Endothelial cell of umbilical vein (primary cell): ENCODE measurements at regions not wholly inside any gene's neighbourhood (a gene's known extent, or its start where the extent isn't known, plus 50 kb on each side); places are given as distances from the start of the nearest gene placed in this dataset.

ENCODE experiments used
- BruUV-seq: library from RNA; stranded (reverse); fragments of 400-500 nt; replicated peaks from 2 replicates; lab custom pipeline; 2021; lab: Mats Ljungman, UMichigan
- CTCF ChIA-PET: fragments of 300-600, 350-600 bp; sonication (Branson Sonifier 250); formaldehyde crosslinking; loops from one replicate; lab custom pipeline; 2021; ENCODE audit warnings: antibody characterized with exemption, inconsistent platforms; lab: Charles Lee
- POLR2A ChIA-PET: fragments of 300-600, 350-600 bp; sonication (Branson Sonifier 250); formaldehyde crosslinking; loops from one replicate; lab custom pipeline; 2021; ENCODE audit warnings: antibody characterized with exemption, inconsistent platforms; lab: Charles Lee
- DNase-seq: peaks from one replicate; pipeline ENCODE4 v3.0.0-alpha.2; 2011; ENCODE audit warnings: low read depth, low spot score
- FAIRE-seq: peaks from 2 replicates; lab custom pipeline; 2011; peaks lifted over from hg19 to GRCh38; lab: Jason Lieb, UNC
- H2AFZ ChIP-seq: 2 replicates; pipeline ENCODE4 v1.6.0; 2012; ENCODE audit warnings: low read depth, low read length, control low read depth, inconsistent platforms
- H3K27ac ChIP-seq: 2 replicates; pipeline ENCODE4 v1.5.1; 2011; ENCODE audit warnings: low read depth, mild to moderate bottlenecking, control low read depth, low read length, moderate library complexity; ENCODE audit not compliant: insufficient read depth
- H3K27me3 ChIP-seq, 2 experiments: 2 replicates each; pipeline versions ENCODE4 v1.6.0 to v1.6.1; 2011; ENCODE audit warnings: low read length in 2 of 2, mixed read lengths in 1 of 2; ENCODE audit not compliant: control insufficient read depth in 2 of 2, insufficient read depth in 2 of 2
- H3K36me3 ChIP-seq, 2 experiments: 2 replicates in 1 of 2; 3 replicates in 1 of 2; pipeline ENCODE4 v1.5.1; 2011; ENCODE audit warnings: low read length in 2 of 2, mild to moderate bottlenecking in 1 of 2, moderate library complexity in 1 of 2; ENCODE audit not compliant: control insufficient read depth in 2 of 2, insufficient read depth in 2 of 2; ENCODE audit errors: extremely low read depth in 1 of 2
- H3K4me1 ChIP-seq: 3 replicates; pipeline ENCODE4 v1.5.1; 2011; ENCODE audit warnings: mild to moderate bottlenecking, low read length; ENCODE audit not compliant: control insufficient read depth, insufficient read depth; ENCODE audit errors: extremely low read depth
- H3K4me2 ChIP-seq: 2 replicates; pipeline ENCODE4 v1.6.1; 2011; ENCODE audit warnings: low read length, control low read depth, mixed read lengths; ENCODE audit not compliant: insufficient read depth
- H3K4me3 ChIP-seq, 3 experiments: fragments of 200-600 bp in 1 of 3; sonication (generic), shearing (Covaris generic) in 1 of 3; replicated peaks in 1 of 3; 2 replicates each; pipeline ENCODE4 v1.5.1; 2011 to 2016; ENCODE audit warnings: control low read depth in 3 of 3, low read length in 3 of 3, mild to moderate bottlenecking in 2 of 3, inconsistent platforms in 1 of 3, low read depth in 1 of 3, moderate library complexity in 1 of 3; ENCODE audit not compliant: insufficient read depth in 1 of 3
- H3K79me2 ChIP-seq: 2 replicates; pipeline ENCODE4 v1.6.0; 2012; ENCODE audit warnings: low read length, inconsistent platforms; ENCODE audit not compliant: control insufficient read depth, insufficient read depth
- H3K9ac ChIP-seq: replicated peaks from 2 replicates; pipeline ENCODE3; 2011; ENCODE audit warnings: low read length, control low read depth; ENCODE audit not compliant: insufficient read depth; ENCODE audit errors: extremely low read depth
- H3K9me1 ChIP-seq: replicated peaks from 3 replicates; pipeline ENCODE4 v1.6.0; 2011; ENCODE audit warnings: mild to moderate bottlenecking, low read length; ENCODE audit not compliant: control insufficient read depth, insufficient read depth; ENCODE audit errors: extremely low read depth
- H3K9me3 ChIP-seq: replicated peaks from 2 replicates; pipeline ENCODE4 v1.5.1; 2012; ENCODE audit warnings: low read length, inconsistent platforms; ENCODE audit not compliant: control insufficient read depth, insufficient read depth
- H4K20me1 ChIP-seq: replicated peaks from 2 replicates; pipeline ENCODE3; 2011; ENCODE audit warnings: mild to moderate bottlenecking, low read length; ENCODE audit not compliant: control insufficient read depth, insufficient read depth; ENCODE audit errors: extremely low read depth
- EZH2 ChIP-seq: IDR thresholded peaks from 2 replicates; pipeline ENCODE4 v1.6.1; 2012; ENCODE audit warnings: borderline replicate concordance, low read depth, mild to moderate bottlenecking, moderate library complexity, low read length, inconsistent platforms; ENCODE audit not compliant: severe bottlenecking
- FOS ChIP-seq: IDR thresholded peaks from 2 replicates; pipeline ENCODE4 v1.6.1; 2011; ENCODE audit warnings: mild to moderate bottlenecking, low read length, moderate library complexity, borderline replicate concordance; ENCODE audit not compliant: insufficient read depth
- GATA2 ChIP-seq: IDR thresholded peaks from 2 replicates; pipeline ENCODE4 v1.7.0; 2011; ENCODE audit warnings: low read depth, mild to moderate bottlenecking, moderate library complexity, mixed read lengths, low read length; ENCODE audit not compliant: insufficient read length, insufficient read depth
- JUN ChIP-seq: IDR thresholded peaks from 2 replicates; pipeline ENCODE4 v1.6.1; 2011; ENCODE audit warnings: borderline replicate concordance, low read depth; ENCODE audit not compliant: insufficient read length, insufficient read depth
- MYC ChIP-seq: IDR thresholded peaks from one replicate; pipeline ENCODE4 v1.6.1; 2011; ENCODE audit warnings: mild to moderate bottlenecking, low read depth, low read length
- POLR2A ChIP-seq: IDR thresholded peaks from 2 replicates; pipeline ENCODE4 v1.6.1; 2012; ENCODE audit warnings: low read depth, mild to moderate bottlenecking, control low read depth, low read length
- POLR2AphosphoS5 ChIP-seq: IDR thresholded peaks from 2 replicates; pipeline ENCODE4 v1.6.1; 2012; ENCODE audit warnings: low read depth, mild to moderate bottlenecking, control low read depth, low read length, moderate library complexity; ENCODE audit not compliant: insufficient read depth
- dilution Hi-C: fragments of 300-500 bp; cut with MboI; formaldehyde crosslinking; loops from one replicate; pipeline ENCODE4 v1.15.0; 2019; ENCODE audit warnings: low sequenced_read_pairs; ENCODE audit not compliant: extremely low pct_ligation_motif_present
- intact Hi-C: fragments of 100-400 bp; cut with micrococcal nuclease; formaldehyde crosslinking; loops from one replicate; pipeline ENCODE4 v1.10.0; 2022
- TF ChIP-seq, protein P1 (sequence below), 2 donors: IDR thresholded peaks; 1 replicate in 1 of 2; 2 replicates in 1 of 2; pipeline ENCODE4 v1.5.1; 2011; ENCODE audit warnings: low read length in 2 of 2, mild to moderate bottlenecking in 2 of 2, moderate library complexity in 2 of 2, control low read depth in 1 of 2, inconsistent platforms in 1 of 2, low read depth in 1 of 2; ENCODE audit not compliant: insufficient read depth in 1 of 2; ENCODE audit errors: extremely low read depth in 1 of 2
- TF ChIP-seq, protein P2 (sequence below): IDR thresholded peaks from 2 replicates; pipeline ENCODE4 v1.6.1; 2011; ENCODE audit not compliant: insufficient read depth, insufficient read length

GRCh38 chr6:33905071-33905609 is 101.3 kb upstream of the MLN start:
- no peaks in the 10 kb centered on the region for H3K4me1 ChIP-seq
- H3K4me3 ChIP-seq = no peak overlapping the region
- no peaks in the 10 kb centered on the region for H3K79me2 ChIP-seq
- FAIRE-seq = no peak
- no peak for DNase-seq
- CTCF ChIA-PET = interaction anchor here (0.8 kb wide), 1 partner anchor 10 kb away, joined by 3 read pairs; no protein-coding TSS in a partner anchor
- POLR2A ChIA-PET = no interaction called here
- no peaks in the 10 kb centered on the region for H3K9me3 ChIP-seq
- no peak overlapping the region for H3K9ac ChIP-seq
- H4K20me1 ChIP-seq = no peaks in the 10 kb centered on the region
- H3K36me3 ChIP-seq = no peaks in the 10 kb centered on the region
- H3K27ac ChIP-seq = no peak overlapping the region
- no peaks in the 10 kb centered on the region for H3K9me1 ChIP-seq
- intact Hi-C loops (no loop called here), dilution Hi-C loops (no loop called here)
- no TSS peak for BruUV-seq
- no peak overlapping the region for H2AFZ ChIP-seq
- no peak overlapping the region for H3K4me2 ChIP-seq
- TF ChIP-seq MYC = no peak
- no peak for TF ChIP-seq POLR2AphosphoS5
- TF ChIP-seq, protein P1, sequence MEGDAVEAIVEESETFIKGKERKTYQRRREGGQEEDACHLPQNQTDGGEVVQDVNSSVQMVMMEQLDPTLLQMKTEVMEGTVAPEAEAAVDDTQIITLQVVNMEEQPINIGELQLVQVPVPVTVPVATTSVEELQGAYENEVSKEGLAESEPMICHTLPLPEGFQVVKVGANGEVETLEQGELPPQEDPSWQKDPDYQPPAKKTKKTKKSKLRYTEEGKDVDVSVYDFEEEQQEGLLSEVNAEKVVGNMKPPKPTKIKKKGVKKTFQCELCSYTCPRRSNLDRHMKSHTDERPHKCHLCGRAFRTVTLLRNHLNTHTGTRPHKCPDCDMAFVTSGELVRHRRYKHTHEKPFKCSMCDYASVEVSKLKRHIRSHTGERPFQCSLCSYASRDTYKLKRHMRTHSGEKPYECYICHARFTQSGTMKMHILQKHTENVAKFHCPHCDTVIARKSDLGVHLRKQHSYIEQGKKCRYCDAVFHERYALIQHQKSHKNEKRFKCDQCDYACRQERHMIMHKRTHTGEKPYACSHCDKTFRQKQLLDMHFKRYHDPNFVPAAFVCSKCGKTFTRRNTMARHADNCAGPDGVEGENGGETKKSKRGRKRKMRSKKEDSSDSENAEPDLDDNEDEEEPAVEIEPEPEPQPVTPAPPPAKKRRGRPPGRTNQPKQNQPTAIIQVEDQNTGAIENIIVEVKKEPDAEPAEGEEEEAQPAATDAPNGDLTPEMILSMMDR (IDR thresholded peaks at IDR 0.05; ENCODE audit: extremely low read depth in 1 of 2, insufficient read depth in 1 of 2, low read depth in 1 of 2, low read length in 2 of 2) = no peak
- no peak for TF ChIP-seq JUN
- TF ChIP-seq EZH2 = no peak
- TF ChIP-seq POLR2A = no peak
- no peak for TF ChIP-seq GATA2
- no peak for TF ChIP-seq FOS
- TF ChIP-seq, protein P2, sequence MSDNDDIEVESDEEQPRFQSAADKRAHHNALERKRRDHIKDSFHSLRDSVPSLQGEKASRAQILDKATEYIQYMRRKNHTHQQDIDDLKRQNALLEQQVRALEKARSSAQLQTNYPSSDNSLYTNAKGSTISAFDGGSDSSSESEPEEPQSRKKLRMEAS = no peak
- peaks cover 2 to 4% of the 10 kb centered on the region in 2 experiments for H3K27me3 ChIP-seq
